NB4 (cell line): ENCODE measurements at regions not wholly inside any gene's neighbourhood (a gene's known extent, or its start where the extent isn't known, plus 50 kb on each side); places are given as distances from the start of the nearest gene placed in this dataset.

Experiments used
- MYC ChIP-seq: IDR thresholded peaks from 2 replicates; pipeline ENCODE4 v1.6.1; 2011; ENCODE audit warnings: low read depth, low read length
- POLR2A ChIP-seq: IDR thresholded peaks from 2 replicates; pipeline ENCODE4 v1.6.1; 2011; ENCODE audit warnings: mild to moderate bottlenecking; ENCODE audit not compliant: insufficient read length; ENCODE audit errors: extremely low read depth
- TF ChIP-seq, protein P1 (sequence below): IDR thresholded peaks from one replicate; pipeline ENCODE4 v1.5.1; 2012; ENCODE audit warnings: low read depth, low read length
- TF ChIP-seq, protein P2 (sequence below): IDR thresholded peaks from 2 replicates; pipeline ENCODE4 v1.6.1; 2011; ENCODE audit warnings: low read depth, low read length

GRCh38 chr17:77571155-77571981, 387.1 kb upstream of the TNRC6C start:
- TF ChIP-seq, protein P1, sequence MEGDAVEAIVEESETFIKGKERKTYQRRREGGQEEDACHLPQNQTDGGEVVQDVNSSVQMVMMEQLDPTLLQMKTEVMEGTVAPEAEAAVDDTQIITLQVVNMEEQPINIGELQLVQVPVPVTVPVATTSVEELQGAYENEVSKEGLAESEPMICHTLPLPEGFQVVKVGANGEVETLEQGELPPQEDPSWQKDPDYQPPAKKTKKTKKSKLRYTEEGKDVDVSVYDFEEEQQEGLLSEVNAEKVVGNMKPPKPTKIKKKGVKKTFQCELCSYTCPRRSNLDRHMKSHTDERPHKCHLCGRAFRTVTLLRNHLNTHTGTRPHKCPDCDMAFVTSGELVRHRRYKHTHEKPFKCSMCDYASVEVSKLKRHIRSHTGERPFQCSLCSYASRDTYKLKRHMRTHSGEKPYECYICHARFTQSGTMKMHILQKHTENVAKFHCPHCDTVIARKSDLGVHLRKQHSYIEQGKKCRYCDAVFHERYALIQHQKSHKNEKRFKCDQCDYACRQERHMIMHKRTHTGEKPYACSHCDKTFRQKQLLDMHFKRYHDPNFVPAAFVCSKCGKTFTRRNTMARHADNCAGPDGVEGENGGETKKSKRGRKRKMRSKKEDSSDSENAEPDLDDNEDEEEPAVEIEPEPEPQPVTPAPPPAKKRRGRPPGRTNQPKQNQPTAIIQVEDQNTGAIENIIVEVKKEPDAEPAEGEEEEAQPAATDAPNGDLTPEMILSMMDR: no peak
- TF ChIP-seq MYC: no peak
- TF ChIP-seq POLR2A: no peak
- TF ChIP-seq, protein P2, sequence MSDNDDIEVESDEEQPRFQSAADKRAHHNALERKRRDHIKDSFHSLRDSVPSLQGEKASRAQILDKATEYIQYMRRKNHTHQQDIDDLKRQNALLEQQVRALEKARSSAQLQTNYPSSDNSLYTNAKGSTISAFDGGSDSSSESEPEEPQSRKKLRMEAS: no peak
